DND-41 (cell line): ENCODE measurements at regions not wholly inside any gene's neighbourhood (a gene's known extent, or its start where the extent isn't known, plus 50 kb on each side); places are given as distances from the start of the nearest gene placed in this dataset.

Experiments used
- ATAC-seq: fragments of 200-7000 bp; cut with Tn5 transposase; 3 replicates; pipeline ENCODE4 v1.9.1; 2021; ENCODE audit warnings: low read depth; ENCODE audit not compliant: insufficient read depth
- DNase-seq: peaks from one replicate; pipeline ENCODE4 v3.0.0-alpha.2; 2020
- H2AFZ ChIP-seq: 2 replicates; pipeline ENCODE4 v1.6.0; 2012; ENCODE audit warnings: low read depth, low read length
- H3K27ac ChIP-seq: 2 replicates; pipeline ENCODE4 v1.5.1; 2012; ENCODE audit warnings: low read length, inconsistent platforms
- H3K27me3 ChIP-seq: fragments of 200-600 bp; sonication (generic); 2 replicates; pipeline ENCODE4 v1.6.0; 2012; ENCODE audit warnings: low read length, mild to moderate bottlenecking, inconsistent platforms; ENCODE audit not compliant: insufficient read depth, poor library complexity
- H3K36me3 ChIP-seq: 2 replicates; pipeline ENCODE4 v1.5.1; 2012; ENCODE audit warnings: low read length, inconsistent platforms; ENCODE audit not compliant: insufficient read depth
- H3K4me1 ChIP-seq: 2 replicates; pipeline ENCODE4 v1.5.1; 2012; ENCODE audit warnings: mild to moderate bottlenecking, low read length; ENCODE audit not compliant: insufficient read depth
- H3K4me2 ChIP-seq: 2 replicates; pipeline ENCODE4 v1.6.0; 2012; ENCODE audit warnings: mild to moderate bottlenecking, moderate library complexity, low read length, inconsistent platforms; ENCODE audit not compliant: insufficient read depth
- H3K4me3 ChIP-seq, 2 experiments: fragments of 200-600 bp in 1 of 2; shearing (Covaris generic) in 1 of 2; 2 replicates each; pipeline ENCODE4 v1.5.1; 2012 to 2016; ENCODE audit warnings: inconsistent platforms in 2 of 2, low read length in 2 of 2, mild to moderate bottlenecking in 2 of 2, low read depth in 1 of 2, moderate library complexity in 1 of 2
- H3K79me2 ChIP-seq: 2 replicates; pipeline ENCODE4 v1.6.0; 2012; ENCODE audit warnings: low read length, inconsistent platforms; ENCODE audit not compliant: insufficient read depth
- H3K9ac ChIP-seq: 2 replicates; pipeline ENCODE4 v1.6.0; 2012; ENCODE audit warnings: low read depth, mild to moderate bottlenecking, inconsistent platforms, low read length, moderate library complexity
- H3K9me3 ChIP-seq: 2 replicates; pipeline ENCODE4 v1.5.1; 2012; ENCODE audit warnings: low read length, moderate library complexity, mild to moderate bottlenecking, inconsistent platforms; ENCODE audit not compliant: insufficient read depth, severe bottlenecking
- H4K20me1 ChIP-seq: 2 replicates; pipeline ENCODE4 v1.6.0; 2012; ENCODE audit warnings: low read length; ENCODE audit not compliant: insufficient read depth
- CTCF ChIP-seq: IDR thresholded peaks from 2 replicates; pipeline ENCODE4 v1.5.1; 2012; ENCODE audit warnings: borderline replicate concordance, low read length, moderate library complexity, mild to moderate bottlenecking; ENCODE audit not compliant: poor library complexity, severe bottlenecking; ENCODE audit errors: extremely low read depth
- EZH2 ChIP-seq: IDR thresholded peaks from 3 replicates; pipeline ENCODE4 v1.6.1; 2012; ENCODE audit warnings: borderline replicate concordance, low read depth, mild to moderate bottlenecking, moderate library complexity, low read length, inconsistent platforms; ENCODE audit not compliant: severe bottlenecking

GRCh38 chr13:58884353-58885209, 1253.0 kb downstream of the PCDH17 start:
- ATAC-seq (no peak), DNase-seq (no peak)
- Histone ChIP-seq H3K4me2 (no peak overlapping the region), H3K79me2 (no peaks in the 10 kb centered on the region), H3K36me3 (no peaks in the 10 kb centered on the region), H3K27ac (no peak overlapping the region), H3K9ac (no peak overlapping the region), H3K9me3 (no peaks in the 10 kb centered on the region), H4K20me1 (no peaks in the 10 kb centered on the region), H3K4me3 (no peak overlapping the region), H3K27me3 (no peaks in the 10 kb centered on the region), H3K4me1 (no peaks in the 10 kb centered on the region), H2AFZ (no peak overlapping the region)
- no peak for TF ChIP-seq EZH2
- no peak for TF ChIP-seq CTCF

- no peak for ATAC-seq
- Histone ChIP-seq H3K4me2 (no peak overlapping the region), H3K9ac (no peak overlapping the region), H3K27ac (no peak overlapping the region), H3K36me3 (no peaks in the 10 kb centered on the region), H3K4me1 (no peaks in the 10 kb centered on the region), H3K79me2 (no peaks in the 10 kb centered on the region), H4K20me1 (no peaks in the 10 kb centered on the region), H3K9me3 (no peaks in the 10 kb centered on the region), H2AFZ (no peak overlapping the region), H3K4me3 (no peak overlapping the region), H3K27me3 (no peaks in the 10 kb centered on the region)
- no peak for DNase-seq
- TF ChIP-seq CTCF (no peak), EZH2 (no peak)
Observed at GRCh38 chr13:58889474-58889873, 1257.9 kb downstream of the PCDH17 start.

- no peak for TF ChIP-seq EZH2
- no peak for TF ChIP-seq CTCF
- no peaks in the 10 kb centered on the region for H3K36me3 ChIP-seq
- H3K9ac ChIP-seq: no peak overlapping the region
- H2AFZ ChIP-seq: no peak overlapping the region
- no peak overlapping the region for H3K4me3 ChIP-seq
- ATAC-seq (no peak), DNase-seq (no peak)
- no peaks in the 10 kb centered on the region for H3K79me2 ChIP-seq
- H3K4me1 ChIP-seq: no peaks in the 10 kb centered on the region
- no peaks in the 10 kb centered on the region for H4K20me1 ChIP-seq
- no peaks in the 10 kb centered on the region for H3K9me3 ChIP-seq
- no peak overlapping the region for H3K27ac ChIP-seq
- H3K4me2 ChIP-seq: no peak overlapping the region
- no peaks in the 10 kb centered on the region for H3K27me3 ChIP-seq
Observed at GRCh38 chr13:58893396-58893795, 1261.9 kb downstream of the PCDH17 start.
